Naive thymus-derived CD4-positive, alpha-beta T cell (primary cell): ENCODE measurements at regions not wholly inside any gene's neighbourhood (a gene's known extent, or its start where the extent isn't known, plus 50 kb on each side); places are given as distances from the start of the nearest gene placed in this dataset.

Experiments used
- ATAC-seq: fragments of 150-1000 bp; cut with Tn5 transposase; 2 replicates; pipeline ENCODE4 v1.10.0; 2021; ENCODE audit warnings: mild to moderate bottlenecking, moderate library complexity
- CTCF ChIA-PET: fragments of 350-600 bp; sonication (Branson Sonifier 250); formaldehyde crosslinking; loops from one replicate; lab custom pipeline; 2021; ENCODE audit warnings: antibody characterized with exemption; lab: Charles Lee
- POLR2A ChIA-PET: fragments of 350-600 bp; sonication (Branson Sonifier 250); formaldehyde crosslinking; loops from one replicate; lab custom pipeline; 2021; ENCODE audit warnings: antibody characterized with exemption, inconsistent platforms; lab: Charles Lee
- DNase-seq, 9 donors: peaks; one replicate each; pipeline versions ENCODE4 v3.0.0 to v3.0.0-alpha.2; 2020 to 2022; ENCODE audit warnings: mixed read lengths in 1 of 9
- H3K27ac ChIP-seq: one replicate; pipeline ENCODE4 v1.7.0; 2013; ENCODE audit warnings: mild to moderate bottlenecking, low read depth, low read length, moderate library complexity
- H3K27me3 ChIP-seq, 2 donors: one replicate each; pipeline ENCODE4 v1.7.0; 2013; ENCODE audit warnings: low read length in 2 of 2, mild to moderate bottlenecking in 2 of 2, moderate library complexity in 2 of 2; ENCODE audit not compliant: control insufficient read depth in 2 of 2, insufficient read depth in 2 of 2
- H3K36me3 ChIP-seq, 3 experiments: 1 replicate in 2 of 3; 2 replicates in 1 of 3; pipeline ENCODE4 v1.7.0; 2013; ENCODE audit warnings: low read length in 3 of 3, mild to moderate bottlenecking in 3 of 3, moderate library complexity in 1 of 3; ENCODE audit not compliant: insufficient read depth in 3 of 3, control insufficient read depth in 2 of 3
- H3K4me1 ChIP-seq, 2 donors: one replicate each; pipeline ENCODE4 v1.7.0; 2013; ENCODE audit warnings: low read length in 2 of 2, mild to moderate bottlenecking in 2 of 2, moderate library complexity in 1 of 2; ENCODE audit not compliant: control insufficient read depth in 2 of 2, insufficient read depth in 2 of 2
- H3K4me3 ChIP-seq: 2 replicates; pipeline ENCODE4 v1.7.0; 2013; ENCODE audit warnings: mild to moderate bottlenecking, low read length
- H3K9me3 ChIP-seq, 3 experiments: 1 replicate in 2 of 3; 2 replicates in 1 of 3; pipeline ENCODE4 v1.7.0; 2013; ENCODE audit warnings: low read length in 3 of 3; ENCODE audit not compliant: control insufficient read depth in 2 of 3
- H3K27ac Mint-ChIP-seq, 9 donors: one replicate each; pipeline ENCODE4 v1.8.0; 2020 to 2022; ENCODE audit warnings: mixed read lengths in 9 of 9, mild to moderate bottlenecking in 8 of 9, moderate library complexity in 5 of 9, inconsistent platforms in 2 of 9
- H3K27me3 Mint-ChIP-seq, 5 donors: one replicate each; pipeline ENCODE4 v1.8.0; 2021 to 2022; ENCODE audit warnings: mixed read lengths in 5 of 5, mild to moderate bottlenecking in 1 of 5
- H3K36me3 Mint-ChIP-seq, 5 donors: one replicate each; pipeline ENCODE4 v1.8.0; 2020 to 2022; ENCODE audit warnings: mixed read lengths in 5 of 5, mild to moderate bottlenecking in 3 of 5, inconsistent platforms in 1 of 5
- H3K4me1 Mint-ChIP-seq, 7 donors: one replicate each; pipeline ENCODE4 v1.8.0; 2020 to 2022; ENCODE audit warnings: mixed read lengths in 7 of 7, mild to moderate bottlenecking in 3 of 7, inconsistent platforms in 1 of 7
- H3K4me3 Mint-ChIP-seq, 10 donors: one replicate each; pipeline ENCODE4 v1.8.0; 2020 to 2022; ENCODE audit warnings: mild to moderate bottlenecking in 10 of 10, mixed read lengths in 10 of 10, moderate library complexity in 6 of 10, inconsistent platforms in 2 of 10
- H3K9me3 Mint-ChIP-seq, 11 donors: one replicate each; pipeline ENCODE4 v1.8.0; 2020 to 2022; ENCODE audit warnings: mixed read lengths in 11 of 11, mild to moderate bottlenecking in 4 of 11, inconsistent platforms in 1 of 11, moderate library complexity in 1 of 11
- intact Hi-C, 2 donors: fragments of 100-400 bp; cut with micrococcal nuclease; formaldehyde crosslinking; loops; one replicate each; pipeline ENCODE4 v1.15.1; 2023

- Mint-ChIP-seq H3K27me3 (peaks cover 0 to 22% (median 5%) of the 10 kb centered on the region in 5 donors), H3K4me1 (no peaks in the 10 kb centered on the region), H3K4me3 (no peak overlapping the region), H3K9me3 (peaks cover 0 to 4% (median 2%) of the 10 kb centered on the region in 11 donors), H3K27ac (no peak overlapping the region), H3K36me3 (no peaks in the 10 kb centered on the region)
- intact Hi-C loops, result no loop called here
- no peak for DNase-seq
- ChIA-PET CTCF (no interaction called here), POLR2A (no interaction called here)
- Histone ChIP-seq H3K9me3 (no peaks in the 10 kb centered on the region), H3K36me3 (no peaks in the 10 kb centered on the region), H3K27ac (no peak overlapping the region), H3K27me3 (no peaks in the 10 kb centered on the region), H3K4me1 (no peaks in the 10 kb centered on the region), H3K4me3 (no peak overlapping the region)
- ATAC-seq, result no peak
Measured at GRCh38 chr2:72006188-72006736, 141.4 kb downstream of the CYP26B1 start.

GRCh38 chr2:72004976-72005375 is 142.7 kb downstream of the CYP26B1 start:
- no peak overlapping the region for H3K27ac Mint-ChIP-seq
- peaks cover 0 to 22% (median 8%) of the 10 kb centered on the region in 5 donors for H3K27me3 Mint-ChIP-seq
- Histone ChIP-seq H3K27ac (no peak overlapping the region), H3K9me3 (no peaks in the 10 kb centered on the region), H3K4me1 (no peaks in the 10 kb centered on the region), H3K36me3 (no peaks in the 10 kb centered on the region), H3K27me3 (no peaks in the 10 kb centered on the region), H3K4me3 (no peak overlapping the region)
- no peaks in the 10 kb centered on the region for H3K4me1 Mint-ChIP-seq
- ATAC-seq (no peak), DNase-seq (no peak)
- peaks cover 0 to 4% (median 0%) of the 10 kb centered on the region in 11 donors for H3K9me3 Mint-ChIP-seq
- no peak overlapping the region for H3K4me3 Mint-ChIP-seq
- H3K36me3 Mint-ChIP-seq, result no peaks in the 10 kb centered on the region
- POLR2A ChIA-PET, result no interaction called here
- CTCF ChIA-PET, result no interaction called here
- intact Hi-C loops, result no loop called here

GRCh38 chr2:72004201-72004915 is 143.3 kb downstream of the CYP26B1 start:
- no peaks in the 10 kb centered on the region for H3K4me1 ChIP-seq
- H3K36me3 ChIP-seq, result no peaks in the 10 kb centered on the region
- Mint-ChIP-seq H3K36me3 (no peaks in the 10 kb centered on the region), H3K27ac (no peak overlapping the region), H3K9me3 (peaks cover 0 to 4% (median 0%) of the 10 kb centered on the region in 11 donors), H3K4me1 (no peaks in the 10 kb centered on the region), H3K4me3 (no peak overlapping the region), H3K27me3 (peaks cover 0 to 24% (median 10%) of the 10 kb centered on the region in 5 donors)
- DNase-seq (no peak), ATAC-seq (no peak)
- CTCF ChIA-PET, result no interaction called here
- no peak overlapping the region for H3K27ac ChIP-seq
- H3K9me3 ChIP-seq, result no peaks in the 10 kb centered on the region
- intact Hi-C loops, result no loop called here
- no peaks in the 10 kb centered on the region for H3K27me3 ChIP-seq
- no peak overlapping the region for H3K4me3 ChIP-seq
- POLR2A ChIA-PET, result no interaction called here

GRCh38 chr2:72003796-72004195 is 143.9 kb downstream of the CYP26B1 start:
- intact Hi-C loops, result no loop called here
- H3K4me1 ChIP-seq, result no peaks in the 10 kb centered on the region
- Mint-ChIP-seq H3K27ac (no peak overlapping the region), H3K36me3 (no peaks in the 10 kb centered on the region), H3K9me3 (peaks cover 0 to 4% (median 0%) of the 10 kb centered on the region in 11 donors), H3K27me3 (peaks cover 0 to 26% (median 10%) of the 10 kb centered on the region in 5 donors), H3K4me1 (no peaks in the 10 kb centered on the region), H3K4me3 (no peak overlapping the region)
- H3K27ac ChIP-seq, result no peak overlapping the region
- no peaks in the 10 kb centered on the region for H3K36me3 ChIP-seq
- no peaks in the 10 kb centered on the region for H3K9me3 ChIP-seq
- no peaks in the 10 kb centered on the region for H3K27me3 ChIP-seq
- ChIA-PET CTCF (no interaction called here), POLR2A (no interaction called here)
- H3K4me3 ChIP-seq, result no peak overlapping the region
- ATAC-seq, result no peak
- no peak for DNase-seq

GRCh38 chr2:72003124-72003523 is 144.5 kb downstream of the CYP26B1 start:
- no peak overlapping the region for H3K4me3 Mint-ChIP-seq
- H3K36me3 ChIP-seq, result no peaks in the 10 kb centered on the region
- no peaks in the 10 kb centered on the region for H3K27me3 ChIP-seq
- H3K9me3 Mint-ChIP-seq, result peaks cover 0 to 4% (median 0%) of the 10 kb centered on the region in 11 donors
- no peaks in the 10 kb centered on the region for H3K4me1 Mint-ChIP-seq
- no peaks in the 10 kb centered on the region for H3K36me3 Mint-ChIP-seq
- no peak overlapping the region for H3K27ac Mint-ChIP-seq
- H3K27me3 Mint-ChIP-seq, result peaks cover 0 to 26% (median 15%) of the 10 kb centered on the region in 5 donors
- POLR2A ChIA-PET, result no interaction called here
- DNase-seq (no peak), ATAC-seq (no peak)
- intact Hi-C loops, result no loop called here
- no peaks in the 10 kb centered on the region for H3K9me3 ChIP-seq
- no peaks in the 10 kb centered on the region for H3K4me1 ChIP-seq
- no peak overlapping the region for H3K27ac ChIP-seq
- no peak overlapping the region for H3K4me3 ChIP-seq
- CTCF ChIA-PET, result no interaction called here

GRCh38 chr2:72001937-72002690 is 145.5 kb downstream of the CYP26B1 start:
- no peak for ATAC-seq
- Histone ChIP-seq H3K27ac (no peak overlapping the region), H3K4me3 (no peak overlapping the region), H3K27me3 (no peaks in the 10 kb centered on the region), H3K9me3 (no peaks in the 10 kb centered on the region), H3K36me3 (no peaks in the 10 kb centered on the region), H3K4me1 (no peaks in the 10 kb centered on the region)
- intact Hi-C loops, result no loop called here
- no peak for DNase-seq
- Mint-ChIP-seq H3K27ac (no peak overlapping the region), H3K9me3 (peaks cover 0 to 2% (median 0%) of the 10 kb centered on the region in 11 donors), H3K4me3 (no peak overlapping the region), H3K4me1 (no peaks in the 10 kb centered on the region), H3K36me3 (no peaks in the 10 kb centered on the region), H3K27me3 (peaks cover 0 to 30% (median 15%) of the 10 kb centered on the region in 5 donors)
- ChIA-PET POLR2A (no interaction called here), CTCF (no interaction called here)
